Astrocyte (in vitro differentiated cells and primary cell): ENCODE measurements at regions not wholly inside any gene's neighbourhood (a gene's known extent, or its start where the extent isn't known, plus 50 kb on each side); places are given as distances from the start of the nearest gene placed in this dataset.

ENCODE experiments used
- CTCF ChIP-seq: IDR thresholded peaks from 2 replicates; pipeline ENCODE4 v1.5.1; 2011; ENCODE audit warnings: low read depth, mild to moderate bottlenecking, inconsistent platforms, low read length, moderate library complexity; ENCODE audit not compliant: insufficient read depth
- EZH2 ChIP-seq: IDR thresholded peaks from 2 replicates; pipeline ENCODE4 v1.6.1; 2012; ENCODE audit warnings: mild to moderate bottlenecking, low read length, inconsistent platforms; ENCODE audit not compliant: insufficient read depth

- TF ChIP-seq CTCF = no peak
- no peak for TF ChIP-seq EZH2
Measured at GRCh38 chr3:86464180-86464579, 526.8 kb downstream of the VGLL3 start.
